ENCODE measurements at regions not wholly inside any gene's neighbourhood (a gene's known extent, or its start where the extent isn't known, plus 50 kb on each side); places are given as distances from the start of the nearest gene placed in this dataset.

DNA sequence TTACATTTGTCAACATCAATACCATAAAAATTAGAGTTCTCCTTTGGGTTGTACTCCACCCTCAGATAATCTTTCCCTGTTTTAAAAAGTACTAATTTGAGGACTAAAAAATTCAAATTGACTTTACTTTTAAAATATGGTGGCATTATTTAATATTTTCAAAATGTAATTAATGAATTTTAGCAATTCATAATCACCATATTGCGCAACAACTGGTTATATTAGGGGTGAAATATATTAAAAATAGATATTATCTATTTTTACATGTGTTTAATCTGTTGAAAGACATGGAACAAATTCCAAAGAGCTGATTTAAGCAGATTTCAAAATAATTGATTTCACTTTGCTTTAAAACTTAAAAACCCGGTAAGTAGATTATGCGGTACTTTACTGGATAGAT lies 236.6 kb upstream of the NOL4 start:
- Histone ChIP-seq H3K27ac (ENCODE audit: low read length) (no peak overlapping the region), H3K27me3 (replicated peaks; ENCODE audit: insufficient read depth, low read length) (no peaks in the 10 kb centered on the region), H3K9ac (ENCODE audit: low read length) (no peak overlapping the region), H3K4me1 (ENCODE audit: low read length) (no peaks in the 10 kb centered on the region), H2AFZ (ENCODE audit: low read length) (no peak overlapping the region), H4K20me1 (ENCODE audit: insufficient read depth, low read length) (no peaks in the 10 kb centered on the region), H3F3A (ENCODE audit: insufficient read depth, low read length) (no peaks in the 10 kb centered on the region), H3K36me3 (replicated peaks; ENCODE audit: insufficient read depth, low read length) (no peaks in the 10 kb centered on the region), H3K79me2 (ENCODE audit: low read length) (no peaks in the 10 kb centered on the region), H3K9me2 (replicated peaks; ENCODE audit: insufficient read depth, low read length) (no peaks in the 10 kb centered on the region), H3K9me3 (replicated peaks; ENCODE audit: insufficient read depth, low read length) (no peaks in the 10 kb centered on the region), H3K4me2 (ENCODE audit: low read depth, low read length) (no peak overlapping the region), H3K4me3 (ENCODE audit: low read length) (no peak overlapping the region)
- TF ChIP-seq EZH2phosphoT487 (IDR thresholded peaks at IDR 0.05; ENCODE audit: low read length), result no peak
- DNase-seq, result no peak

DNA sequence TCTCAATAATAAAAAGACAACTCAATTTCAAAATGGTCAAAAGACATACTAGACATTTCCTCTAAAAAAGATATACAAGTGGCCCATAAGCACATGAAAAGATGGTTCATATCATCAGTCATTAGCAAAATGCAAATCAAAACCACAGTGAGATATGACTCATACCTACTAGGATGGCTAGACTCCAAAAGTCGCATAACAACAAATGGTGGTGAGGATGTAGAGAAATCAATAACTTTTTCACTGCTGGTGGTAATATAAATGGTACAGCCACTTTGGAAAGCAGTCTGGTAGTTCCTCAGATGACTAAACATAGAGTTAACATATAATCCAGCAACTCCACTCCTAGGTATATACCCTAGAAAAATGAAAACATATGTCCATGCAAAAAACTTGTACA lies 242.3 kb upstream of the NOL4 start:
- Histone ChIP-seq H3K36me3 (replicated peaks; ENCODE audit: insufficient read depth, low read length) (no peaks in the 10 kb centered on the region), H3K27ac (ENCODE audit: low read length) (no peak overlapping the region), H3K9me3 (replicated peaks; ENCODE audit: insufficient read depth, low read length) (no peaks in the 10 kb centered on the region), H3K27me3 (replicated peaks; ENCODE audit: insufficient read depth, low read length) (no peaks in the 10 kb centered on the region), H3K79me2 (ENCODE audit: low read length) (no peaks in the 10 kb centered on the region), H3K4me2 (ENCODE audit: low read depth, low read length) (no peak overlapping the region), H4K20me1 (ENCODE audit: insufficient read depth, low read length) (no peaks in the 10 kb centered on the region), H3K9me2 (replicated peaks; ENCODE audit: insufficient read depth, low read length) (no peaks in the 10 kb centered on the region), H3K4me1 (ENCODE audit: low read length) (no peaks in the 10 kb centered on the region), H3K4me3 (ENCODE audit: low read length) (no peak overlapping the region), H3K9ac (ENCODE audit: low read length) (no peak overlapping the region), H2AFZ (ENCODE audit: low read length) (no peak overlapping the region), H3F3A (ENCODE audit: insufficient read depth, low read length) (no peaks in the 10 kb centered on the region)
- TF ChIP-seq, protein P1, sequence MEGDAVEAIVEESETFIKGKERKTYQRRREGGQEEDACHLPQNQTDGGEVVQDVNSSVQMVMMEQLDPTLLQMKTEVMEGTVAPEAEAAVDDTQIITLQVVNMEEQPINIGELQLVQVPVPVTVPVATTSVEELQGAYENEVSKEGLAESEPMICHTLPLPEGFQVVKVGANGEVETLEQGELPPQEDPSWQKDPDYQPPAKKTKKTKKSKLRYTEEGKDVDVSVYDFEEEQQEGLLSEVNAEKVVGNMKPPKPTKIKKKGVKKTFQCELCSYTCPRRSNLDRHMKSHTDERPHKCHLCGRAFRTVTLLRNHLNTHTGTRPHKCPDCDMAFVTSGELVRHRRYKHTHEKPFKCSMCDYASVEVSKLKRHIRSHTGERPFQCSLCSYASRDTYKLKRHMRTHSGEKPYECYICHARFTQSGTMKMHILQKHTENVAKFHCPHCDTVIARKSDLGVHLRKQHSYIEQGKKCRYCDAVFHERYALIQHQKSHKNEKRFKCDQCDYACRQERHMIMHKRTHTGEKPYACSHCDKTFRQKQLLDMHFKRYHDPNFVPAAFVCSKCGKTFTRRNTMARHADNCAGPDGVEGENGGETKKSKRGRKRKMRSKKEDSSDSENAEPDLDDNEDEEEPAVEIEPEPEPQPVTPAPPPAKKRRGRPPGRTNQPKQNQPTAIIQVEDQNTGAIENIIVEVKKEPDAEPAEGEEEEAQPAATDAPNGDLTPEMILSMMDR (IDR thresholded peaks at IDR 0.05; ENCODE audit: low read length), result no peak
- no peak for TF ChIP-seq EZH2phosphoT487 (IDR thresholded peaks at IDR 0.05; ENCODE audit: low read length)
- no peak for TF ChIP-seq EZH2 (optimal IDR thresholded peaks at IDR 0.05; ENCODE audit: low read depth, low read length)
- no peak for DNase-seq

DNA sequence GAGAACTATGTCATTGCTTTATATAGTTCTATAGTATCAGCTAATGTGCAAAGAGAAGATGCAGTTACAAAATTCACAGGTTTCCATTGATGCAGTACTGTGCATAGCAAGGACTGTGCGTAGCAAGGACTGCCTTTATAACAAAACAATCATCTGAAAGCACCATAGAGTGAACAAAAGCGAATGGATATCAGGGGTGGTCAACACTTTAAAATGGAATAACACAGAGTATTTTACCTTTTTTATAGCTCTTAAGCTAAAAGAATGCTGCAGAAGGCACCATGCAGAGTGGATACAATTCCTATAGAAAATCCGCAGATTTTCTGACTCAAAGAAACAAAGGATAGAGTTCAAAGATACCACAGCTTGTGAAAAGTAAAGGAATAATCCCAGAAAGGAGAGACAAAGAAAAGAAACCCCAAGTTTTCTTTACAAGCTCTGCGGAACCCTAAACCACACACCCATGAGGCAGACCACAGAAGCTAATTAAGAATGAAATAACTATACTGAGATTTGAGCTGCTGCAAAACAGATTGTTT lies 229.9 kb upstream of the DTNA start:
- Histone ChIP-seq H3F3A (ENCODE audit: insufficient read depth, low read length) (no peaks in the 10 kb centered on the region), H3K27me3 (replicated peaks; ENCODE audit: insufficient read depth, low read length) (no peaks in the 10 kb centered on the region), H3K4me1 (ENCODE audit: low read length) (no peaks in the 10 kb centered on the region), H3K4me2 (ENCODE audit: low read depth, low read length) (no peak overlapping the region), H3K79me2 (ENCODE audit: low read length) (no peaks in the 10 kb centered on the region), H3K4me3 (ENCODE audit: low read length) (no peak overlapping the region), H2AFZ (ENCODE audit: low read length) (no peak overlapping the region), H3K9ac (ENCODE audit: low read length) (no peak overlapping the region), H3K9me2 (replicated peaks; ENCODE audit: insufficient read depth, low read length) (no peaks in the 10 kb centered on the region), H3K36me3 (replicated peaks; ENCODE audit: insufficient read depth, low read length) (no peaks in the 10 kb centered on the region), H3K9me3 (replicated peaks; ENCODE audit: insufficient read depth, low read length) (no peaks in the 10 kb centered on the region), H3K27ac (ENCODE audit: low read length) (no peak overlapping the region), H4K20me1 (ENCODE audit: insufficient read depth, low read length) (no peaks in the 10 kb centered on the region)
- no peak for DNase-seq
- TF ChIP-seq, protein P1 (IDR thresholded peaks at IDR 0.05; ENCODE audit: low read length), result no peak
- TF ChIP-seq EZH2 (optimal IDR thresholded peaks at IDR 0.05; ENCODE audit: low read depth, low read length) (no peak), EZH2phosphoT487 (IDR thresholded peaks at IDR 0.05; ENCODE audit: low read length) (no peak)

DNA sequence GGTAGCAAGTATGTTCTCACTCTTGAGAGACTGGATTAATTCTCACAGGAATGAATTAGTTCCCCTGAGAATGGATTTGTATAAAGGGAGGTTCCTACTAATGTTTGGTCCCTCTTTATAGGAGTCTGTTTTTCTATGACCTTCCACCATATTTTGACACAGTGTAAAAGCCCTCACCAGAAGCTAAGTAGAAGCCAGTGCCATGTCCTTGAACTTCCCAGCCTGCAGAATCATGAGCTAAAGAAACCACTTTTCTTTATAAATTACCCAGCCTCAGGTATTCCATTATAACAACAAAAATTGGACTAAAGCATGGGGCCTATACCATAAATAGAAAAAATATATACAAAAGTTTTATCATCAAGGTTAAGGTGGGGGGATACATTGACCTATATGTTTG lies 227.9 kb upstream of the DTNA start:
- H3K4me2 ChIP-seq (ENCODE audit: low read depth, low read length), result no peak overlapping the region
- no peaks in the 10 kb centered on the region for H3K36me3 ChIP-seq (replicated peaks; ENCODE audit: insufficient read depth, low read length)
- TF ChIP-seq, protein P1 (IDR thresholded peaks at IDR 0.05; ENCODE audit: low read length), result no peak
- TF ChIP-seq EZH2 (optimal IDR thresholded peaks at IDR 0.05; ENCODE audit: low read depth, low read length) (no peak), EZH2phosphoT487 (IDR thresholded peaks at IDR 0.05; ENCODE audit: low read length) (no peak)
- H3K9ac ChIP-seq (ENCODE audit: low read length), result no peak overlapping the region
- H3K9me3 ChIP-seq (replicated peaks; ENCODE audit: insufficient read depth, low read length), result no peaks in the 10 kb centered on the region
- H3K27me3 ChIP-seq (replicated peaks; ENCODE audit: insufficient read depth, low read length), result no peaks in the 10 kb centered on the region
- no peak overlapping the region for H2AFZ ChIP-seq (ENCODE audit: low read length)
- no peak overlapping the region for H3K27ac ChIP-seq (ENCODE audit: low read length)
- no peaks in the 10 kb centered on the region for H4K20me1 ChIP-seq (ENCODE audit: insufficient read depth, low read length)
- H3K79me2 ChIP-seq (ENCODE audit: low read length), result no peaks in the 10 kb centered on the region
- no peak overlapping the region for H3K4me3 ChIP-seq (ENCODE audit: low read length)
- DNase-seq, result no peak
- no peaks in the 10 kb centered on the region for H3F3A ChIP-seq (ENCODE audit: insufficient read depth, low read length)
- H3K9me2 ChIP-seq (replicated peaks; ENCODE audit: insufficient read depth, low read length), result no peaks in the 10 kb centered on the region
- H3K4me1 ChIP-seq (ENCODE audit: low read length), result no peaks in the 10 kb centered on the region

Data from MM.1S (cell line).